ENCODE measurements at regions not wholly inside any gene's neighbourhood (a gene's known extent, or its start where the extent isn't known, plus 50 kb on each side); places are given as distances from the start of the nearest gene placed in this dataset.

- Histone ChIP-seq H3K4me1 (ENCODE audit: insufficient read depth, low read length) (no peaks in the 10 kb centered on the region), H3K9ac (ENCODE audit: extremely low read depth, insufficient read length, low read length) (no peak overlapping the region), H3T11ph (ENCODE audit: low read length) (no peak overlapping the region), H3K23me2 (ENCODE audit: insufficient read length, low read depth, low read length, poor library complexity, severe bottlenecking) (no peaks in the 10 kb centered on the region), H3K9me3 (ENCODE audit: control insufficient read depth, low read depth, low read length) (no peaks in the 10 kb centered on the region), H3K4ac (ENCODE audit: low read depth, low read length) (no peak overlapping the region), H4K5ac (ENCODE audit: insufficient read length, low read depth, low read length) (no peak overlapping the region), H3K27me3 (ENCODE audit: insufficient read depth, low read length) (no peaks in the 10 kb centered on the region), H2BK120ac (ENCODE audit: low read depth, low read length, poor library complexity, severe bottlenecking) (no peak overlapping the region), H4K20me1 (ENCODE audit: control insufficient read depth, insufficient read depth, insufficient read length) (no peaks in the 10 kb centered on the region), H3K56ac (ENCODE audit: insufficient read length, low read depth, low read length) (no peak overlapping the region), H3K79me2 (ENCODE audit: insufficient read depth, low read length) (no peaks in the 10 kb centered on the region), H4K91ac (ENCODE audit: insufficient read length, low read depth, low read length) (no peak overlapping the region), H2BK15ac (ENCODE audit: low read depth, low read length) (no peak overlapping the region), H3K14ac (ENCODE audit: insufficient read depth, low read length) (no peak overlapping the region), H4K8ac (replicated peaks; ENCODE audit: insufficient read length, low read depth, low read length) (no peak overlapping the region), H2AK5ac (ENCODE audit: insufficient read length, low read length) (no peak overlapping the region), H2BK5ac (ENCODE audit: insufficient read length, low read length) (no peak overlapping the region), H3K4me2 (ENCODE audit: insufficient read depth, insufficient read length, low read length) (no peak overlapping the region), H3K18ac (ENCODE audit: insufficient read length, low read depth, low read length) (no peak overlapping the region), H3K27ac (ENCODE audit: insufficient read length, low read depth, low read length) (no peak overlapping the region), H3K79me1 (ENCODE audit: insufficient read depth, low read depth, low read length, poor library complexity, severe bottlenecking) (no peaks in the 10 kb centered on the region), H2AFZ (ENCODE audit: low read length) (no peak overlapping the region), H2BK12ac (ENCODE audit: insufficient read length, low read depth, low read length) (no peak overlapping the region), H3K23ac (ENCODE audit: insufficient read length, low read depth, low read length) (no peak overlapping the region), H2BK20ac (ENCODE audit: low read depth, low read length, poor library complexity, severe bottlenecking) (no peak overlapping the region)
- peaks cover 0 to 2% (median 2%) of the 10 kb centered on the region in 3 experiments; a peak in 2 of 7 replicates for H3K36me3 Mint-ChIP-seq (ENCODE audit: insufficient read depth in 1 of 3, low read depth in 3 of 3)
- H3K4me1 Mint-ChIP-seq = no peaks in the 10 kb centered on the region
- H3K4me3 Mint-ChIP-seq = no peak overlapping the region
- H3K9me3 Mint-ChIP-seq = peaks cover 4 to 5% of the 10 kb centered on the region in 2 experiments
- DNase-seq = no peak
- H3K27me3 Mint-ChIP-seq (ENCODE audit: low read depth) = no peaks in the 10 kb centered on the region
- TF ChIP-seq, protein P1, sequence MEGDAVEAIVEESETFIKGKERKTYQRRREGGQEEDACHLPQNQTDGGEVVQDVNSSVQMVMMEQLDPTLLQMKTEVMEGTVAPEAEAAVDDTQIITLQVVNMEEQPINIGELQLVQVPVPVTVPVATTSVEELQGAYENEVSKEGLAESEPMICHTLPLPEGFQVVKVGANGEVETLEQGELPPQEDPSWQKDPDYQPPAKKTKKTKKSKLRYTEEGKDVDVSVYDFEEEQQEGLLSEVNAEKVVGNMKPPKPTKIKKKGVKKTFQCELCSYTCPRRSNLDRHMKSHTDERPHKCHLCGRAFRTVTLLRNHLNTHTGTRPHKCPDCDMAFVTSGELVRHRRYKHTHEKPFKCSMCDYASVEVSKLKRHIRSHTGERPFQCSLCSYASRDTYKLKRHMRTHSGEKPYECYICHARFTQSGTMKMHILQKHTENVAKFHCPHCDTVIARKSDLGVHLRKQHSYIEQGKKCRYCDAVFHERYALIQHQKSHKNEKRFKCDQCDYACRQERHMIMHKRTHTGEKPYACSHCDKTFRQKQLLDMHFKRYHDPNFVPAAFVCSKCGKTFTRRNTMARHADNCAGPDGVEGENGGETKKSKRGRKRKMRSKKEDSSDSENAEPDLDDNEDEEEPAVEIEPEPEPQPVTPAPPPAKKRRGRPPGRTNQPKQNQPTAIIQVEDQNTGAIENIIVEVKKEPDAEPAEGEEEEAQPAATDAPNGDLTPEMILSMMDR (conservative IDR thresholded peaks at IDR 0.05) = no peak
- no peak overlapping the region for H3K27ac Mint-ChIP-seq
- no CpG with 5 or more reads among the region's 7 CpGs for WGBS (ENCODE audit: extremely low coverage, insufficient read length, low lambda C conversion rate)
These were observed 315.5 kb upstream of the ADGRL3 start for GRCh38 chr4:60884587-60884986.

Data from H9 (cell line).